SK-N-SH (cell line): ENCODE measurements at regions not wholly inside any gene's neighbourhood (a gene's known extent, or its start where the extent isn't known, plus 50 kb on each side); places are given as distances from the start of the nearest gene placed in this dataset.

Source experiments
- CTCF ChIA-PET: fragments of 300-600, 350-600 bp; formaldehyde crosslinking; extraction: SDS; loops from one replicate; lab custom pipeline; 2021; lab: Yijun Ruan, JAX
- POLR2A ChIA-PET: fragments of 350-600 bp; sonication (Branson Sonifier 250); formaldehyde crosslinking; extraction: SDS; loops from one replicate; lab custom pipeline; 2020; ENCODE audit warnings: antibody characterized with exemption, inconsistent platforms; lab: Yijun Ruan, JAX
- DNase-seq: peaks from one replicate; pipeline ENCODE4 v3.0.0; 2012
- H2AFZ ChIP-seq: fragments of 200-600 bp; sonication (generic); 2 replicates; pipeline ENCODE4 v1.8.1; 2016; ENCODE audit warnings: antibody characterized with exemption, mild to moderate bottlenecking, low read depth
- H3F3A ChIP-seq: fragments of 200-600 bp; sonication (generic); replicated peaks from 2 replicates; pipeline ENCODE3; 2016; ENCODE audit warnings: antibody characterized with exemption, mild to moderate bottlenecking; ENCODE audit not compliant: insufficient read depth
- H3K27ac ChIP-seq, 2 experiments: fragments of 200-500 bp in 1 of 2; fragments of 200-600 bp in 1 of 2; sonication (Bioruptor generic) in 1 of 2; sonication (generic), shearing (Covaris generic) in 1 of 2; 2 replicates each; pipeline versions ENCODE4 v1.5.1 to v1.6.1; 2014 to 2016; ENCODE audit warnings: low read depth in 2 of 2, inconsistent platforms in 1 of 2, low read length in 1 of 2, mild to moderate bottlenecking in 1 of 2, mixed read lengths in 1 of 2
- H3K27me3 ChIP-seq: fragments of 200-600 bp; sonication (generic), shearing (Covaris generic); 2 replicates; pipeline ENCODE4 v1.6.1; 2016; ENCODE audit warnings: mixed run types; ENCODE audit not compliant: insufficient read depth
- H3K36me3 ChIP-seq, 2 experiments: fragments of 200-500 bp in 1 of 2; fragments of 200-600 bp in 1 of 2; sonication (Bioruptor generic) in 1 of 2; sonication (generic) in 1 of 2; replicated peaks in 1 of 2; 2 replicates each; pipeline versions ENCODE3 to v1.5.1; 2014 to 2016; ENCODE audit warnings: low read length in 1 of 2, mild to moderate bottlenecking in 1 of 2; ENCODE audit not compliant: insufficient read depth in 2 of 2, control insufficient read depth in 1 of 2
- H3K4me1 ChIP-seq, 2 experiments: fragments of 200-500 bp in 1 of 2; fragments of 200-600 bp in 1 of 2; sonication (Bioruptor generic) in 1 of 2; sonication (generic), shearing (Covaris generic) in 1 of 2; 2 replicates each; pipeline versions ENCODE4 v1.5.1 to v1.6.1; 2014 to 2016; ENCODE audit warnings: low read depth in 1 of 2, low read length in 1 of 2, mixed run types in 1 of 2; ENCODE audit not compliant: insufficient read depth in 2 of 2, control insufficient read depth in 1 of 2
- H3K4me2 ChIP-seq: fragments of 200-600 bp; sonication (generic), shearing (Covaris generic); 2 replicates; pipeline ENCODE4 v1.6.1; 2017; ENCODE audit warnings: mixed run types
- H3K4me3 ChIP-seq, 2 experiments: fragments of 200-500 bp in 1 of 2; fragments of 200-600 bp in 1 of 2; sonication (Bioruptor generic) in 1 of 2; sonication (generic), shearing (Covaris generic) in 1 of 2; 2 replicates each; pipeline versions ENCODE4 v1.5.1 to v1.8.1; 2014 to 2016; ENCODE audit warnings: low read depth in 2 of 2, inconsistent platforms in 1 of 2, low read length in 1 of 2, mild to moderate bottlenecking in 1 of 2, mixed read lengths in 1 of 2, moderate library complexity in 1 of 2
- H3K79me2 ChIP-seq: fragments of 200-600 bp; sonication (generic); 2 replicates; pipeline ENCODE4 v1.8.1; 2017; ENCODE audit warnings: mild to moderate bottlenecking; ENCODE audit not compliant: insufficient read depth
- H3K9ac ChIP-seq: fragments of 200-600 bp; sonication (generic); 2 replicates; pipeline ENCODE4 v1.6.1; 2017; ENCODE audit warnings: mixed run types
- H3K9me2 ChIP-seq: fragments of 200-600 bp; sonication (generic); 2 replicates; pipeline ENCODE4 v1.6.1; 2017; ENCODE audit warnings: mixed run types
- H3K9me3 ChIP-seq: fragments of 200-600 bp; sonication (generic); 2 replicates; pipeline ENCODE4 v1.6.1; 2017; ENCODE audit warnings: mixed run types, mild to moderate bottlenecking, moderate library complexity
- H4K20me1 ChIP-seq: fragments of 200-600 bp; sonication (generic); 2 replicates; pipeline ENCODE4 v1.6.1; 2017; ENCODE audit warnings: mild to moderate bottlenecking, mixed run types; ENCODE audit not compliant: insufficient read depth
- CHD2 ChIP-seq: fragments of 150-350 bp; IDR thresholded peaks from 2 replicates; pipeline ENCODE4 v1.6.1; 2018; ENCODE audit warnings: low read length; ENCODE audit not compliant: partially characterized antibody
- EP300 ChIP-seq, 2 experiments: IDR thresholded peaks; 2 replicates each; pipeline versions ENCODE4 v1.4.0 to v1.6.1; 2012; ENCODE audit warnings: borderline replicate concordance in 1 of 2, low read depth in 1 of 2, low read length in 1 of 2
- FOXM1 ChIP-seq: IDR thresholded peaks from 2 replicates; pipeline ENCODE4 v1.4.0; 2012; ENCODE audit warnings: low read depth, mild to moderate bottlenecking
- GABPA ChIP-seq: IDR thresholded peaks from 2 replicates; pipeline ENCODE4 v1.4.0; 2012; ENCODE audit warnings: low read depth, mild to moderate bottlenecking
- POLR2AphosphoS5 ChIP-seq: IDR thresholded peaks from 2 replicates; pipeline ENCODE4 v1.6.1; 2012; ENCODE audit warnings: low read depth, low read length
- RFX5 ChIP-seq: IDR thresholded peaks from 2 replicates; pipeline ENCODE4 v1.6.1; 2012; ENCODE audit warnings: mild to moderate bottlenecking, improper control_type of control experiment, low read length
- YY1 ChIP-seq: IDR thresholded peaks from 2 replicates; pipeline ENCODE4 v1.4.0; 2012; ENCODE audit warnings: low read depth, mild to moderate bottlenecking
- WGBS: methylation state at CpG from one replicate; pipeline ENCODE4 v1.1.6; 2017; ENCODE audit warnings: low lambda C conversion rate; 5-methylcytosine and 5-hydroxymethylcytosine counted together
- TF ChIP-seq, protein P1 (sequence below): fragments of 150-350 bp; IDR thresholded peaks from 2 replicates; pipeline ENCODE4 v1.6.1; 2016; ENCODE audit warnings: mild to moderate bottlenecking, low read depth, low read length
- TF ChIP-seq, protein P2 (sequence below): IDR thresholded peaks from 2 replicates; pipeline ENCODE4 v1.4.0; 2012; ENCODE audit warnings: low read depth, borderline replicate concordance
- TF ChIP-seq, protein P3 (sequence below): IDR thresholded peaks from 2 replicates; pipeline ENCODE4 v1.4.0; 2012; ENCODE audit warnings: low read depth

DNA sequence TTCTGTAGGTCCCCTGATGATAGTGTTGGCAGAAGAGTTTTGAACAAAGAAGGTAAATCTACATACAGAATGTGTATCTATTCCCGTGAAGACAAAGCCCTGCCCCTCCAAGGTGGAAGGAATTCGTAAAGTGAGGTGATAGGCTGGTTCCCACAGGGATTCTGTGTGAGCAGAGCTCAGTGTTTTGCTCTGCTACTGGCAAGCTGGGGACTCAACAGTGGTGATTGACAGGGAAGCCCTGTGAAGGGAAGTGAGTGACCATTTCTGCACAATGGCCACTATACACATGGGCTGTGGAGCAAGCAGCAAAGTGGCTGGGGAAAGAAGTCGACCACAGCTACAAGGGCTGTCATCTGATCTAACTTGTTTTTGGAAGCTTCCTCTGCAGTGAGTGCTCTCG is 90.0 kb upstream of the LRRN2 start (continued):
- TF ChIP-seq, protein P1, sequence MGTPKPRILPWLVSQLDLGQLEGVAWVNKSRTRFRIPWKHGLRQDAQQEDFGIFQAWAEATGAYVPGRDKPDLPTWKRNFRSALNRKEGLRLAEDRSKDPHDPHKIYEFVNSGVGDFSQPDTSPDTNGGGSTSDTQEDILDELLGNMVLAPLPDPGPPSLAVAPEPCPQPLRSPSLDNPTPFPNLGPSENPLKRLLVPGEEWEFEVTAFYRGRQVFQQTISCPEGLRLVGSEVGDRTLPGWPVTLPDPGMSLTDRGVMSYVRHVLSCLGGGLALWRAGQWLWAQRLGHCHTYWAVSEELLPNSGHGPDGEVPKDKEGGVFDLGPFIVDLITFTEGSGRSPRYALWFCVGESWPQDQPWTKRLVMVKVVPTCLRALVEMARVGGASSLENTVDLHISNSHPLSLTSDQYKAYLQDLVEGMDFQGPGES = no peak
- TF ChIP-seq RFX5 (no peak), CHD2 (no peak), POLR2AphosphoS5 (no peak), EP300 (IDR thresholded peaks at IDR 0.05; ENCODE audit: borderline replicate concordance in 1 of 2, low read depth in 1 of 2, low read length in 1 of 2) (no peak), YY1 (no peak)
- TF ChIP-seq, protein P2, sequence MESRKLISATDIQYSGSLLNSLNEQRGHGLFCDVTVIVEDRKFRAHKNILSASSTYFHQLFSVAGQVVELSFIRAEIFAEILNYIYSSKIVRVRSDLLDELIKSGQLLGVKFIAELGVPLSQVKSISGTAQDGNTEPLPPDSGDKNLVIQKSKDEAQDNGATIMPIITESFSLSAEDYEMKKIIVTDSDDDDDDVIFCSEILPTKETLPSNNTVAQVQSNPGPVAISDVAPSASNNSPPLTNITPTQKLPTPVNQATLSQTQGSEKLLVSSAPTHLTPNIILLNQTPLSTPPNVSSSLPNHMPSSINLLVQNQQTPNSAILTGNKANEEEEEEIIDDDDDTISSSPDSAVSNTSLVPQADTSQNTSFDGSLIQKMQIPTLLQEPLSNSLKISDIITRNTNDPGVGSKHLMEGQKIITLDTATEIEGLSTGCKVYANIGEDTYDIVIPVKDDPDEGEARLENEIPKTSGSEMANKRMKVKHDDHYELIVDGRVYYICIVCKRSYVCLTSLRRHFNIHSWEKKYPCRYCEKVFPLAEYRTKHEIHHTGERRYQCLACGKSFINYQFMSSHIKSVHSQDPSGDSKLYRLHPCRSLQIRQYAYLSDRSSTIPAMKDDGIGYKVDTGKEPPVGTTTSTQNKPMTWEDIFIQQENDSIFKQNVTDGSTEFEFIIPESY = no peak
- TF ChIP-seq, protein P3, sequence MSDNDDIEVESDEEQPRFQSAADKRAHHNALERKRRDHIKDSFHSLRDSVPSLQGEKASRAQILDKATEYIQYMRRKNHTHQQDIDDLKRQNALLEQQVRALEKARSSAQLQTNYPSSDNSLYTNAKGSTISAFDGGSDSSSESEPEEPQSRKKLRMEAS = no peak

DNA sequence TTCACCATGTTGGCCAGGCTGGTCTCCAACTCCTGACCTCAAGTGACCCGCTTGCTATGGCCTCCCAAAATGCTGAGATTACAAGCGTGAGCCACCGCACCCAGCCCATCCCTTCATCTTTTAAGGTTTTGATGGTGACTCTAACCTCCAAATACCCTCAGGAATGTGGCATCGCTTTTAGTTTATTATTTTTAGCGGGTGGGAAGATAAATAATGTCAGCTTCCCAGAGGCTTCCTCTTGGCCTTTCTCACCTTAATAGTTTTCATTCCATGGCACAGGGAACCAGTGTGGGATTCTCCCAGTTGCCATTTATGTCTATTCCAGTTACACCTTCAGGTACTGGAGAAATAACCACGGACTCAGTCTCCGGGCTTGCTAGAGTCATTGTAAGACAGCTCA is 92.1 kb upstream of the LRRN2 start:
- Histone ChIP-seq H3K9me2 (no peaks in the 10 kb centered on the region), H3K36me3 (no peaks in the 10 kb centered on the region), H3K27ac (no peak overlapping the region), H3K79me2 (no peaks in the 10 kb centered on the region), H3K4me1 (no peaks in the 10 kb centered on the region), H3F3A (no peaks in the 10 kb centered on the region), H2AFZ (no peak overlapping the region), H3K4me3 (no peak overlapping the region), H3K4me2 (no peak overlapping the region), H3K9ac (no peak overlapping the region), H3K9me3 (no peaks in the 10 kb centered on the region), H3K27me3 (peaks cover 8% of the 10 kb centered on the region; the same call in 1 of the 2 replicates), H4K20me1 (no peaks in the 10 kb centered on the region)
- DNase-seq = no peak
- 67% methylated on average over 7 of the region's 7 CpGs for WGBS
- POLR2A ChIA-PET = no interaction called here
- TF ChIP-seq FOXM1 = no peak
- CTCF ChIA-PET = interaction anchor here (0.9 to 4.0 kb wide), 5 partner anchors 14 to 212 kb away, joined by 4 to 23 read pairs (median 11); no protein-coding TSS in a partner anchor

DNA sequence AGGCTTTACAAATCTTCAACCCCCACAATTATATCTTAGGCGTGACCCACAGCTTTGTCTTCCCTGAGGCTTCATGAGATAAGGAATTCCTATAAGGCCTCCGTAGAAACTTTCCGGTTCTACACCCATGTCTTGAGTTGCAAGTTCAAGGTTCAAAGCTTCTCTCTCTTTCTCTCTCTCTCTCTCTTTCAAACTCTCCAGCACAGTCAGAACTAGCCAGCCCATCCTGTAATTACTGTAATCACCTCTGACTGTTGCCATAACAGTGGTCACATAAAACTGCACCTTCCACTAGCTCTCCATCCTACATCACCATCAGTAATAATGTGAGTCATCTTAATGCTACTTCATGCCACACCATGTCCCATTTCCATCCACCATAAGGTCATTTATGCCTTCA is 90.0 kb upstream of the NFASC start:
- H3K4me2 ChIP-seq = no peak overlapping the region
- H3K79me2 ChIP-seq = no peaks in the 10 kb centered on the region
- POLR2A ChIA-PET = no interaction called here
- no peaks in the 10 kb centered on the region for H3K4me1 ChIP-seq
- H3K27ac ChIP-seq = no peak overlapping the region
- DNase-seq = no peak
- no peak for TF ChIP-seq GABPA
- TF ChIP-seq, all 33 proteins: peak for 0
- no peak overlapping the region for H2AFZ ChIP-seq
- 73% methylated on average over 3 of the region's 3 CpGs for WGBS
- H3F3A ChIP-seq = no peaks in the 10 kb centered on the region
- no peak overlapping the region for H3K9ac ChIP-seq
- H4K20me1 ChIP-seq = no peaks in the 10 kb centered on the region
- 0 out of 2 replicates have a peak, but pooled peaks cover 7% of the 10 kb centered on the region for H3K27me3 ChIP-seq
- CTCF ChIA-PET = interaction anchor here (1.2 to 6.1 kb wide), 7 partner anchors 9 to 215 kb away, joined by 3 to 70 read pairs (median 12); no protein-coding TSS in a partner anchor
- H3K4me3 ChIP-seq = no peak overlapping the region
- H3K36me3 ChIP-seq = no peaks in the 10 kb centered on the region
- H3K9me3 ChIP-seq = no peaks in the 10 kb centered on the region
- no peaks in the 10 kb centered on the region for H3K9me2 ChIP-seq
